GM18519 (cell line): ENCODE measurements at regions not wholly inside any gene's neighbourhood (a gene's known extent, or its start where the extent isn't known, plus 50 kb on each side); places are given as distances from the start of the nearest gene placed in this dataset.

ENCODE experiments used
- ATAC-seq: cut with Tn5 transposase; IDR thresholded peaks from one replicate; pipeline ENCODE4 v1.9.1; 2021; ENCODE audit warnings: mild to moderate bottlenecking, moderate library complexity; ENCODE audit not compliant: unreplicated experiment, low FRiP score

DNA sequence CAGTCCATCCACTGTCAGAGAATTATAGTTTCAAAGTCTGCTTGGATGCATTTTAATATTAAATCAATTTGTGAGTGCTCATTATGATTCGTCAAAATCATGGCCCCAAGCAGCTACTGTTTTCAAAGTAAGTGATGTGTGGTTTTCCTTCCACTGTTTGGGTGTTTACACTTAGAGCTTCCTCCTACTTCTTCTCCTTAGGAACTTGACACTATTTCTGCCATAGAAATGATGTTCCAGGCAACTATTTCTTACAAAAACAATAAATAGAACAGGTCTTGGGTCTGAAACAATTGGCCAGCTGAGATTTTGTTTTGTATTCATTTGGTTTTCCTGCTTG, 132.8 kb upstream of the RAI14 start:
- no peak for ATAC-seq

DNA sequence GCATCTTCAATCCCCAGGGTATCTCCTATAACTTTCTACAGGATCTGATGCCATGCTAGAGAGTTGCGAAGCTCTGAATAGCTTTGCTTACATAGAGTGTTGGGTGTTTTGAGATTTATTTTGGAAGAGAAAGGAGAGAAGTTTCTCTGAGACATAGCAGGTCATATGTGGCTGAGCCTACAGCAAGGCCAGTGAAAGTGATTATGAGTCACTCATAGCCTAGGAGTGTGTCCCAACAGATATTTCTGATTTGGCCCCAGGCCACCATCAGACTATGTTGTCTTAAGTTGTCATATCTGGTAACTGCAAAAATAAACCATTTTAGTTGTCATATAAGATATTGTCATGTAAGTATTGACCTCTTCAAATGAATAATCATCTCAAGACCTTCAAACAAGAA, 132.0 kb upstream of the RAI14 start:
- ATAC-seq: no peak

DNA sequence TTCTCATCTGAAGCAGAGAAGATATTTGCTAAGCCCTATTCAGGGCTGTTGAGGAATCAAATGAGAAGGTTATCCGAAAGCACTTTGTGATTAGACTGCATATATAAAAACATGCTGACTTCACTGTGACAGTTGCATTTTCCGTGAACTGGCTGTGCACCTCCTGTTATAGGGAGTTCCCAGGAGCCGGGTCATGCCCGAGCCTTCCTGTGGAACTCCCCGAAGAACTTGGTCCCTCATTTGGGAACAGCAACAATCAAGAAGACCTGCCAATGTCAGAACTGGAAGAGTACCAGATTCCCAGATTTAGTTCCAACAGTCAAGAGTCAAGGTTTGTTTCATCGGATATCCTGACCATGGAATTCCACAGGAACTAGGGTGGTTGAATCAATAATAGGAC, 130.4 kb upstream of the RAI14 start:
- no peak for ATAC-seq

DNA sequence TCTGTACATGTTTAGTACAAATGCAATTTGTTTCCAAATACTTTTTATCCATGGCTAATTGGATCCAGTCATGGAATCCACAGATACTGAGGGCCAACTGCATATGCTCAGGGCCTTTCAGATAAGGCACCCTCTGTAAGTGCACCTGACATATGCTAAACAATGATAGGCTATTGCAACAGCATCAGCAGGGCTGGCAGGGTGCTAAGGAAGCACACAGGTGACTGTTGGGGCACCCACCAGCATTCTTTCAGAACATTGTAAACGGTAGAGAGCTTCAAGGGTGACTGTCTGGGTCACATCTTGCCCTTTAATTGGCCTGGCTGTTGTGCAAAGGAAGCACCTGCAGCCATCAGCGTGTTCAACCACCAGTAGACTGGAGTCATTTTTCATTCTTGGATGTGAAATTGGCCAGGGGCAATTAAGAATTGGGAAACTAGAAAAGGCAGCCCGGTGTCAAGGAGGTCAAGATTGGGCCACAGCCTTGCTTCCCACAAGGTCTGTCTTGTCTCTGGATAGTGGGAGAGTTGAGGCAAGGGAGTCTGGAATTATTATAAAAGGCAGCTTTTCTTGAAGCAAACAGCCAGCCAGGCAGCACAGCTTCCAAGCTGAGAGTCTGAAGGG, 129.3 kb upstream of the RAI14 start:
- no peak for ATAC-seq

DNA sequence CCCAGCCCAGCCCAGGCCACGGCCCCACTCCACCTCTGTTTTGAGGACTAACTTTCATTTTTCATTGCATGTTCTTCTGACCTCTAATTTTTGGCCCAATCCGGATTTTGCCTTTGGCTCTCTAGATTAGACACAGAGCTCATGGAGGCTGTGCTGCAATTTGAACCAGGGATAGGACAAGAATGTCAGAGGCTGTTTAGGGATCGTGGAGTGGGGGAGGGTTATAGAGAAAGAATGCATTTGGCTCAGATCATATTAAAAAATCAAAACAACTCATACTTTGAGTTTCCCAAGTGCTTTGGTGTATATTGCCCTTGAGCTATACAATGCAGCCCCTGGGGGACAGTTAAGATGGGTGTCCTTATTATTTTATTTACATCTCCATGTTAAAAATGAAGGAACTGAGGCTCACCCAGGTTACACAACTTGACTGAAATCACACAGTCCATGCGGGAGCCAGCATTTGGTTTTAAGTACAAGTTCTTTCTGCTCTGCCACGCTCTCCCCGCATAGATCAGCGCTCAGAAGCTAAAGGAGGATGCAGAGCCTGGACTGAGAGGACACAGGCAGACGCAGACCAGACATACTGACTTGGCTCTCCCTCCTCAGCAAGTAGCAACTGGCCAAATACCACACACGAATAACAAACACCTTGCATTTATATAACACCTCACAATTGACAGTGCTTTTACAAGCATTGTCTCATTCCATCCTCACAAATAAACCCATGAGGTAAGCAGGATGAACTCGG, 126.4 kb upstream of the RAI14 start:
- no peak for ATAC-seq

DNA sequence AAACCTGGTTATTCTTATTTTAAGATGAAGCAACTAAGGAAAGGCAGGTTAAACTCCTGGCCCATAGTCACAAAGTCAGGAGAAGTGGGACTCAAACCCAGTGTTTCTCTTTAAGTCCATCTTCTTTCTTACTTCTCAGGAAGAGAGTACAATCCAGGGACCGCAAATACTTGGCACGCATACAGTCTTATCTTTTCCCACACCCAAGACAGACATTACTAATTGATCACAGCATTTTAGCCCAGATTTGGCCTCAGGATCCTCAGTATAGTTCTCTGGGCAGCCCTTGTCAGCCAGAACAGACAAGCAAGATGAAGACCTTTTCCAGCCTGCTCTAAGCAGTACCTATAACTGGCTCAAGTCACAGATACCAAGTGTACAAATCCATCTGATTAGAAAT, 125.5 kb upstream of the RAI14 start:
- ATAC-seq: no peak

DNA sequence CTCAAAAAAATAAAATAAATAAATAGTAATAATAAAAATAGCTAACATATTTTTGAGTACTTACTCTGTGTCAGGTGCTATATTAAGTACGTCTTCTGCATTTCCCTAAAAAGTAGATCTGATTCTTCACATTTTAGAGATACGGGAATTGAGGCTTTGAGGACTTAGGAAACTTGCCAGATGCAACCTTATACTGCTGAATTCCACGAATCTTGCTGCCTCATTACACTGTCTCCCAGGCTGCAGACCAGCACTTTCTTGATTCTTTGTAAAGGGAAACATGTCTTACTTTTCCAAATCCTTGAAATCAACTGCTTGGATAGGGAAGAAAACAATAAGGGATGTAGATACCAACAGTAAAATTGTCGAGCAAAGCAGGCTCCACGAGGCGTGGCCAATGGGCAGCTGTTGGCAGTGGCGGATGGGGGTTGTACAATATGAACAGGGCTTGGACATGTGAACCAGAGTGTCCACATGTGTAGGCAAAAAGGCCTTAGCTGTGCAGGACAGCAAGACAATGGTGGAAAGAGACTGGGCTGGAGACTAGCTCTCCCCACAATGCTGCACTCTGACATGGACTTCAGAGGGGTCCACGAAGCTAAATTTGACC, 124.3 kb upstream of the RAI14 start:
- ATAC-seq: no peak

DNA sequence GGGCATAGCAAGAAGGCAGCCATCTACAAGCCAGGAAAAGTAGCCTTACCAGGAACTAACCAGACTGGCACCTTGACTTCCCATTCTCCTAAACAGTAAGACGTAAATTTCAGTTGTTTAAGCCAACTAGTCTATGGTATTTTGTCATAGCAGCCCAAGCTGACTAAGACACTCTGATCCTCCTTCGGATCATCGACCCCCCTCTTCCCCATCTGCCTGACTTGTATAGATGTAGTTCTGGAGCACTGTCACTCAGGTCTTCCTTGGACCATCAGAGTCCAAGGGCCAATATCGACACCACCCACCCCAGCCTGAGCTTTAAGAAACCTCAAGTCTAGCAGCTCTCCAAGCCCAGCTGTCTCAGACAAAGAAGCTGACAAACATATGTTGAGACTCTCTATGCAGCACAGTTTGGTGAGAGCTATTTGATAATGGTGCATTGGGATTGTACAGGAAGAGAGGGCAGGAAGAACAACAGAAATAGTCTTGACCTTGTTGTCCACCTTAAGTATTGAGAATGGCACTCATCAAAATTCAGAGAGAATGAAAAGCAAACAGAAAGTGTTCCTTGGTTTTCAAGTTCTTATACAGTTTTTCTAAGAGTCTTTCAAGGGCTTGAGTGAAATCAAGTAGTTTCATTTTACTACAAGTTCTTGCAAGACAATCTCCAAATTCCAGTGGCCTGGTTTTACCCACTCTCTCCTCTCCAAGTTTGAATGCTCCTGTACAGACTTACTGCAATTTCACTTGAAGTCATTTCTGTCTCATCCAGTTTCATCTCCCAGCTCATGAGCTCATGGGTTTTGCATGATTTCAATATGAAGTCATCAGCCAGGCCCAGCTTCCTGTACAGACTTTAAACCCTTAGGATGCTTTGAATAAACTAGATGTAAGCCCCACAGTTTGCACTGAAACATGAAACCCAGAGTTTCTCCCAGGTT, 122.3 kb upstream of the RAI14 start:
- ATAC-seq: peak; percentile 89

DNA sequence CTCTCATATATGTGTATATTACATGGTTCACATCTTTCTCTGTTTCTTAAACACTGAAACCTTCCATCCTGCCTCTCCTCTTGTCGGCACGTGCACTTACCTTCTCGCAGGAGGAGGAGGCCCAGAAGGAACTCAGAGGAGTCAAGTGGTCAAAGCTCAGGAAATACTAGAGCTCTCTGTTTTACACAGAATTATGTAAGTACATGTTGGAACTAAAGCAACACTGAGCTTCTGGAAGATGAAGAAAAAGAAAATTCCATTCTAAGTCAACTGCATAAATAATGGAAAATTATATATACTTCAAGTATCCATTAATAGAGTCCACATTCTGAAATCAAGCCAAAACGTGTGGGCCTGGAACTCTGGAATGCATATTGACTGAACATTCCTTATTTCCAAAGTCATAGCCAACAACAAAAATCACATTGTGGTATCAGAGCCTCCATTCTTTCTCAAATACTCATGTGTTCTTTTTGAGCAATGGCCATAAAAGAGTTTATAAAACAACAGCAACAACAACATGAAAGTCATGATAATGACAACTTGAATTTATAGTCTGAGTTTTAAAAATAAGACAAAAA, 121.5 kb upstream of the RAI14 start:
- ATAC-seq: no peak

DNA sequence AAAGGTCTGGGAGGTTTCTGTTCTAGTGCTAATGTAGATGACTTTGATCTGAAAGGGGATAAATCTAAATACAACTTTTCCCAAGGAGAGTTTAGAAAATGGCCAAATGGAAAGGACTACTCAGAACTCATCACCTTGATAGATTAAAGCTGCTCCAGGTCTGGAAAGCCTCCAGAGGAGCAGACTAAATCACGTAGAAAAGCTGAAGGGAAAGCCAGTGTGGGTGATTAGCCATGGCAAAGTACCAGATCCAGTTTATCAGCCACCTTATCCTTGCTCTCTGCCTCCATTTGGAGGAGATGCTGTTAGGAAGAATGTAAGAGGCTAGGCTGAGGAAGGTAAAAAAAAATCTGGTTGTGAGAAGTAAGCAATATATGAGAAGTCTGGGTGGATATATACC, 120.7 kb upstream of the RAI14 start:
- ATAC-seq: no peak

DNA sequence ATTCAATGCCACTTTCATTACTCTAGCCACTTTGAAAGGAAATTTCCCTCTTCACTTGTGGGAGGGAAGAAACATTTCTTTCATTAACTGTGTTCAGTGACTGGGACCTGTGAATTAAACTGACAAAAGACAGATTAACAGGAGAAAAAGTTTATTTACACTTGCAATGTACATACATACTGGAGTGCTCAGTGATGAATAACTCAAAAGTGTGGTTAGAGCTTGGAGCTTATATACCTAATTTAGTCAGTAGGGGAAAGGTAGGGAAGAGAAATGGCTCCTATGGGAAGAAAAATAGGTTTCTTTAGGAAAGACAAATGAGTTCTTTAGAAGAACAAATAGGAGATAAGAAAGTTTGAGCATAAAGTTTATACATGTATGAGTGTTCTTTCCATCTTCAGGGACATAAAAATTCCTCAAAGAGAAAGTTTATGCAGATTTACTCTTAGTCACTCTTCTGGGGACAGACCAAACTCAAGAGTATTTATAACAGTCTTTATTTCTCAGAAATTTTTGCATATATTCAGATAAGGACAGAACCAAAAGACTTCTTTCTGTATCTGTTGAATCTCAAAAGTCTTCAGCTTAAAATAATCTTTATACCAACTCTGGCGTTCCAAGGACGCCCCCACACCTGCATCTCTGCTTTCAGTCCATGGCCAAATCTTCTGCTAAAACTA, 120.0 kb upstream of the RAI14 start:
- ATAC-seq: no peak

DNA sequence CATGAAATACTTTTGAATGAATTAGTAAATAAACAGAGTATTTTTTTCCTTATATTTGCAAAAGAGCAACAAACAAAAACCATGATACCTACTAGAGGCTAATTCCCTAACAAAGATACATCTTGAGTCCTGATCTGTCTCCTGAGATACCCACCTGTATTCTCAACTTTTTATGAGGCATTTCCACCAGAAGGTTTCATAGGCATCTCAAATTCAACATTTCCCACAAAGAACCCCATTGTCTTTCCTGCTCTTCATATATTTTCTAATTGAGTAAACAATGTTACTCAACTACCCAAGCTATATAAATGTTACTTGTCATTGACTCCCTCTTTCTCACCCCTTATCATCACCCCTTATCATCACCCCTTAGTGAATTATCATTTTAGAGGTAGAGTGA, 119.4 kb upstream of the RAI14 start:
- ATAC-seq: no peak

DNA sequence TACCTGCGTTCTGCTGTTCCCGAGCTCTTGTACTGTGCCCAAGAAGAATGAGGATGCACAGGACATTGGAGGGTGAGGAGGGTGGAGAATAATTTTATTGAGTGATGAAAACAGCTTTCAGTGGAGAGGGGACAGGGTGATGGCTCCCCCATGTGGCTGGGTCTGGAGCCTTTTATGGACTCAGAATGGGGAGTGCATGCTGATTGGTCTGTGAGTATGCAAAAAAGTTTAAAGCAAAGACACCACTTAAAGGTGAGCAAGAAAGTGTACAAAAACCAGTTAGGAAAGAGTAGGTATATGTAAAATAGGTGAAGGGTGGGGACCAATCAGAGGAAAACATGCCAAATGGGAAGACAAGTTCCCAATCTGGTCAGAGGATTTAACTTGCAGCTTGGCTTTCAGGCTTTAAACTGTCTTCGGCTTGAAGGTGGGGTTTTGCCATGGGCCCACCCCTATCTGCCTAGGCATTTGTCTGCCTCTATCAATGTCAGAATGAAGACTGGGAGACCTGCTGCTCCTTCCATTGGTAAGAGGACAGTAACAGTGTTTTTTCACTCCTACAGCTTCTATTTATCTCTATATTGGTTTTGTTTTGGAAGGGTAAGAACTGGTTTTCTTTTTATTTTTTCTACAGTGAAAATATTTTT, 118.0 kb upstream of the RAI14 start:
- ATAC-seq: no peak

DNA sequence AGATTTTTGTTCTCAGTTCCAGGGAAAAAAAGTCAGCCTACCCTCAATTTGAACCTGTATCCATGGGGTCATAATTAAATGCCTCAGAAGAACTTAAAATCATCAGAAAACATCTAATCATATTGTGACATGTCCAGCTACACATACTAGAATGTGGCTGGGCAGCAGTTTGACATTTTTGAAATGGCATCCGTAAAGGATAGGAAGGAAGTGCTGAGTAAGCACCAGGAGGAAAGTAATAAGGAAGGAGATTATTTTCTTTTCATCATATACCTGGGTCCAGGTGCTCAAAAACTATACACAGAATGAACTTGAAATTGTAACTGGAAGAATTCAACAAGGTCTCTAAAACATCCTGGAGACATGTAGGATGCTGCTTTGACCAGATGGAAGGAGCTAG, 116.9 kb upstream of the RAI14 start:
- ATAC-seq: no peak

DNA sequence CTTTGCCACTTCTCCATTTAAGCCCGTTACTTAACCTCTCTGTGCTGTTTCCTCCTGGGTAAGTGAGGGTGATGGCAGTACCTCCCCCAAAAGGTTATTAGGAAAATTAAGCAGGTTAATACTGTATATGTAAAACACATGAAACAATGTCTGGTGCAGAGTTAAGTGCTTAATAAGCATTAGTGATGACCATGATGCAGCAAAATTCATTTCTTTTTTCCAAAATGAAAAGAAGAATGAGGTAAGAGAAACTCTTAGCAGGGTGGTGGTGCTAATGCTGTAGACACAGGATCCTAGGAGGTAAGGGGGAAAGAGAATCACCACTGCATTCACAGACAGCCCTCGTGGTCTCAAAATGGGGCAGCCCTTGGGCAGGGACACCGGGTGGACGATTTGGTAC, 115.1 kb upstream of the RAI14 start:
- no peak for ATAC-seq

DNA sequence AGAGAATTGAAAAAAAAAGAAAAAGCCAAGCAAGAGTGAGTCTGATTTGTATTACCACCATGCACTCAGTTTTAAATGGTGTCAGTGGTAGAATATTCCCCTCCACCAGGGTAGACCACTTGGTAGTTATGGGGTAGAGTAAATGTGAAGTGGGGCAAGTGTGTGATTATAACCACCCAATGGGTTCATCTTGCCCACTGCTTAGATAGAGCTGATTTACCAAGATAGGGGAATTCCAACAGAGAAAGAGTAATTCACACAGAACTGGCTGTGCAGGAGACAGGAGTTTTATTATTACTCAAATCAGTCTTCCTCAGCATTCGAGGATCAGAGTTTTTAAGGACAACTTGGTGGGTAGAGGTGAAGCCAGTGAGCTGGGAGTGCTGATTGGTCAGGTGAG, 113.3 kb upstream of the RAI14 start:
- ATAC-seq: no peak

DNA sequence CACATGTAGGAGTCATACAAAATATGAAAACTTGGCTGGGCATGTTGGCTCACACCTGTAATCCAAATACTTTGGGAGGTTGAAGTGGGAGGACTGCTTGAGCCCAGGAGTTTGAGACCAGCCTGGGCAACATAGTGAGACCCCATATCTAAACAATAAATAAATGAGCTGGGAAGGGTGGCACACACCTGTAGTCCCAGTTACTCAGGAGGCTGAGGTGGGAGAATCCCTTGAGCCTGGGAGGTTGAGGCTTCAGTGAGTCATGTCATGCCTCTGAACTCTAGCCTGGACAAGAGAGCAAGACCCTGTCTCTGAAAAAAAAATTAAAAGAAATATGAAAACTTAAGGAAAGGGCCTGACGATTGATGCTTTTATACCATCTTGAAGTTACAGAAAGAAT, 112.4 kb upstream of the RAI14 start:
- ATAC-seq: no peak

DNA sequence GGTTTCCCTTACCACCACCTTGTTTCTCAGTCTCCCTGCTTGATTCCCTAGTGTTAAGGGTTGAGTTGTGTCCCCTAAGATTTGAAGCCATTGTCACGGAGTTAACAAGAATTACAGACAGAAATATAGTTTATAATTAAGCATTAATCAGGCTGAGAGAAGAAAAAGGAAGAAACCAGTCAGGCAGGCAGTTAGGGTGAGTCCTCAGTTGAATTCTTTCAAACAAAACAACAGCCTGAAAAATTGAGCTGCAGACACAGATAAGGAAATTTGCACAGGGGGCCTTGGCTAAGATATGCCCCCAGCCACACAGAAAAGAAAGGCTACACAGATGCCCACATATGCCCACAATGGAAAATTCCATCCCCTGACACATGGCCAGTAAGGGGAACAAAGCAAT, 111.7 kb upstream of the RAI14 start:
- no peak for ATAC-seq

DNA sequence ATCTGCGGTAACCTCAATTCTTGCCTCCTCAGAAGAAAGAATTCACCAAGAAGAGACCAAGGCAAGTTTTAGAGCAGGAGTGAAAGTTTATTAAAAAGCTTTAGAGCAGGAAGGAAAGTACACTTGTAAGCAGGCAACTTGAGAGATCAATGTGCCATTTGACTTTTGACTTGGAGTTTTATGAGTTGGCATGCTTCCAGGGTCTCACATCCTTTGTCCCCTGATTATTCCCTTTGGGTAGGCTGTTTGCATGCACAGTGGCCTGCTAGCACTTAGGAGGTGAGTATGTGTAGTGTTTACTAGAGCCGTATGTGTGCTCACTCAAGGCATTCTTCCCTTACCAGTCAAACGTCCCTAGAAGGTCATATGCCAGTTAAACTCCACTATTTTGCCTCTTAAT, 111.0 kb upstream of the RAI14 start:
- ATAC-seq: no peak

DNA sequence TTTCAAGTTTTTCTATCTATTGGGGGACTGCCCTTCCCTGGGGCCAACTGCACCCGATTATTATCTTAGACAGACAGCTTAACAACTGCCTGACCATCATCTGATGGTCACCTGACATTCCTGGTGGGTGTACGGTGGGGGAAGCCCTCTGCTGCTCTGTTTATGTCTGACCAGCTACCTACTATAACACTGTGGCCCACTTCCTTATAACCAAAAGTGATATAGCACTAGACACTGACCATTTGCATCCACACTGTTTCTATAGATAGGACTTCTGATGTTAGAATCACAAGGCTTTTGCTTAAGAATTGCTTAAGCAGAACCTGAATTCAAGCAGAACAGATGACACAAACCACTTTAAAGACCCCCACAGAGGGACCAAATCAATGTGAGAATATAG, 110.5 kb upstream of the RAI14 start:
- ATAC-seq: no peak
